ENCODE measurements at regions not wholly inside any gene's neighbourhood (a gene's known extent, or its start where the extent isn't known, plus 50 kb on each side); places are given as distances from the start of the nearest gene placed in this dataset.

- FAIRE-seq (no peak), ATAC-seq (no peak), DNase-seq (ENCODE audit: extremely low read depth in 1 of 4, low spot score in 3 of 4) (no peak)
- no peak overlapping the region for H3K9ac ChIP-seq (ENCODE audit: insufficient read depth in 1 of 2, low read depth in 2 of 2, low read length in 2 of 2)
- WGBS (ENCODE audit: insufficient coverage, low coverage, missing lambda C conversion rate) = 0% methylated on average over 2 of the region's 2 CpGs
- in situ Hi-C loops (cut with MboI) (no loop called here), intact Hi-C loops (cut with micrococcal nuclease) (no loop called here)
- ChIA-PET CTCF (ENCODE audit: low intra/inter-chr PET ratio) (no interaction called here), POLR2A (no interaction called here)
- BruUV-seq (replicated peaks) = no TSS peak
- no peaks in the 10 kb centered on the region for H4K20me1 ChIP-seq (replicated peaks; ENCODE audit: control insufficient read depth, insufficient read depth, low read length)
- no peaks in the 10 kb centered on the region for H3K79me2 ChIP-seq (ENCODE audit: control insufficient read depth, insufficient read depth, low read length)
- H3K9me3 ChIP-seq (replicated peaks; ENCODE audit: control insufficient read depth, insufficient read depth, low read depth, low read length) = no peaks in the 10 kb centered on the region
- no peaks in the 10 kb centered on the region for H3K27me3 ChIP-seq (ENCODE audit: control insufficient read depth in 2 of 2, insufficient read depth in 2 of 2, low read length in 2 of 2)
- no peak overlapping the region for H3K27ac ChIP-seq (ENCODE audit: extremely low read depth, low read depth, low read length)
- no peak overlapping the region for H2AFZ ChIP-seq (ENCODE audit: low read depth, low read length)
- TF ChIP-seq ZNF584 (CRISPR knock-in tag; IDR thresholded peaks at IDR 0.05; ENCODE audit: low read depth) = no peak
- no peak for TF ChIP-seq ZBTB12 (CRISPR knock-in tag; IDR thresholded peaks at IDR 0.05)
- TF ChIP-seq ZNF551 (CRISPR knock-in tag; IDR thresholded peaks at IDR 0.05) = no peak
- TF ChIP-seq ZNF639 (CRISPR knock-in tag; conservative IDR thresholded peaks at IDR 0.05 in 1 of 2, IDR thresholded peaks at IDR 0.05 in 1 of 2) = no peak
- no peaks in the 10 kb centered on the region for H3K9me1 ChIP-seq (ENCODE audit: control insufficient read depth, insufficient read depth, low read length)
- H3K4me1 ChIP-seq (replicated peaks in 1 of 2; ENCODE audit: control insufficient read depth in 2 of 2, insufficient read depth in 2 of 2, low read length in 2 of 2) = no peaks in the 10 kb centered on the region
- no peaks in the 10 kb centered on the region for H3K36me3 ChIP-seq (ENCODE audit: control insufficient read depth, insufficient read depth, low read length)
- H3K4me3 ChIP-seq = no peak overlapping the region
- H3K4me2 ChIP-seq (ENCODE audit: insufficient read depth, low read length) = no peak overlapping the region
Observed at GRCh38 chr5:155906046-155906445, 420.9 kb upstream of the SGCD start.
